ENCODE measurements at regions not wholly inside any gene's neighbourhood (a gene's known extent, or its start where the extent isn't known, plus 50 kb on each side); places are given as distances from the start of the nearest gene placed in this dataset.
A peak's percentile ranks its signal among the peaks of the same experiment; 100 is the strongest.

GRCh38 chr4:126775485-126776106 lies 857.2 kb upstream of the INTU start:
- TF ChIP-seq CTCF (conservative IDR thresholded peaks at IDR 0.05; ENCODE audit: control insufficient read depth, insufficient read depth, low read depth, low read length), result no peak
- no peak for DNase-seq (ENCODE audit: low read depth)

GRCh38 chr4:126776361-126776760 lies 856.4 kb upstream of the INTU start:
- no peak overlapping the region for H3K4me3 ChIP-seq (ENCODE audit: control insufficient read depth, low read depth, low read length)
- DNase-seq (ENCODE audit: low read depth), result no peak
- TF ChIP-seq CTCF (conservative IDR thresholded peaks at IDR 0.05; ENCODE audit: control insufficient read depth, insufficient read depth, low read depth, low read length), result no peak

More at GRCh38 chr4:126775485-126776106, 857.2 kb upstream of the INTU start:
- no peak overlapping the region for H3K4me3 ChIP-seq (ENCODE audit: control insufficient read depth, low read depth, low read length)

DNA sequence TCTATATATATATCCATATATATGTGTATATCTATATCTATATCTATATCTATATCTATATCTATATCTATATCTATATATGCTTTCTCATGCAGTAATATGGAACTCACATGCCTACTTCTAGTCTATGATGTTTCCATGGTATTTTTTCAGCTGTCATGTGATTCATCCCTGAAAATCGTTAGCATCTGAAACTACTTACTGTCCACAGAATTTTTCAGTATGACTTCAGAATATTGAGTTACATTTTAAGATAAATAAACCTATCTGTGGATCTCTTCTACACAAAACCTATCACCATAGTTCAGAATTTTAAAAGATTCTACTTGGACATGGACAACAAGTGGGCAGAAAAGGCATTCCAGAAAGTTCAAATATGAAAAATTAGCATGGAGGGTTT lies 855.1 kb upstream of the INTU start:
- peak; percentile 92 for DNase-seq (ENCODE audit: low read depth)
- no peak for TF ChIP-seq CTCF (conservative IDR thresholded peaks at IDR 0.05; ENCODE audit: control insufficient read depth, insufficient read depth, low read depth, low read length)
- peak overlapping the region; percentile 33 for H3K4me3 ChIP-seq (ENCODE audit: control insufficient read depth, low read depth, low read length)

DNA sequence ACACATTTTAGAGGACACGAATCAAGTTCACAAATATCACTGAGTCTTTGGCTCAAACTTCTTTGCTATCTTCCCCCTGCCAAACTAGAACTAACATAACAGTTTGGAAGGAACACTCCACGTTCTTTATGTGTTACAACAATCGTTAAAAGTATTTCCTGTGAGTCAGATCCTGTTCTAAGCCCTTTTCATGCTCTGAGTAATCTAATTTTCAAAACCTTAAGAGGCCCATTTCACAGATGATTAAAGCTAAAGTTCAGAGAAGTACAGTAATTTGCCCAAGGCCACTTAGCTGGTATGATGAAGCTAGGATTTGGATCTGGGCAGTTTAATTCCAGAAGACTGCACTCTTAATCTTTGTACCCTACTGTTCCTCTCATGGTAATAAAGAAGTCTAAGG lies 854.4 kb upstream of the INTU start:
- DNase-seq (ENCODE audit: low read depth), result peak; percentile 85
- H3K4me3 ChIP-seq (ENCODE audit: control insufficient read depth, low read depth, low read length), result peak overlapping the region; percentile 33
- TF ChIP-seq CTCF (conservative IDR thresholded peaks at IDR 0.05; ENCODE audit: control insufficient read depth, insufficient read depth, low read depth, low read length), result no peak

DNA sequence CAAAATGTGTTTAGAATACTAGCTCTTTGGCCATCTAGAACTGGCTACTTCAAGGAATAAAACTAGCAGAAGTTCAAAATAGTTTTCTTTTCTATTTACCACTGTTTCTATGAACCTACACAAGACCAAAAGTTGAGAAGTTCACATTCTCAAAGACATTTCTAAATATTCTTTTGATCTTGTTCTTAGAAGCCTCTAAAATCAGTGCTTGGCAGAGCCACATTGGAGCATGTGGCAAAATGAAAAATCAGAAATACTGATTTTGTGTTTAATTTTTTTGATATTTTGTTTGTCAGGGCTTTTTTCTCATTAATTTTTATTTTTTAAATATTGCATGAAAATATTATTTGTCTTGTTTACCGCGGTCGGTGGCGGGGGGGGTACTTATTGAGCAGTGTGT lies 853.8 kb upstream of the INTU start:
- no peak for DNase-seq (ENCODE audit: low read depth)
- TF ChIP-seq CTCF (conservative IDR thresholded peaks at IDR 0.05; ENCODE audit: control insufficient read depth, insufficient read depth, low read depth, low read length), result no peak
- no peak overlapping the region for H3K4me3 ChIP-seq (ENCODE audit: control insufficient read depth, low read depth, low read length)

GRCh38 chr4:126779436-126780166 lies 853.2 kb upstream of the INTU start:
- no peak for TF ChIP-seq CTCF (conservative IDR thresholded peaks at IDR 0.05; ENCODE audit: control insufficient read depth, insufficient read depth, low read depth, low read length)
- H3K4me3 ChIP-seq (ENCODE audit: control insufficient read depth, low read depth, low read length), result no peak overlapping the region
- peak; percentile 46 for DNase-seq (ENCODE audit: low read depth)
